K562 (cell line): ENCODE measurements at regions not wholly inside any gene's neighbourhood (a gene's known extent, or its start where the extent isn't known, plus 50 kb on each side); places are given as distances from the start of the nearest gene placed in this dataset.

Experiments
- ATAC-seq: fragments of 200-7000 bp; cut with Tn5 transposase; 3 replicates; pipeline ENCODE4 v1.9.1; 2020; ENCODE audit warnings: moderate library complexity
- BruUV-seq: library from RNA; stranded (reverse); fragments of 400-500 nt; replicated peaks from 2 replicates; lab custom pipeline; 2021; lab: Mats Ljungman, UMichigan
- CTCF ChIA-PET: fragments of 300-600 bp; formaldehyde crosslinking; extraction: SDS; loops from one replicate; lab custom pipeline; 2021; ENCODE audit warnings: low intra/inter-chr PET ratio; lab: Yijun Ruan, JAX
- POLR2A ChIA-PET: fragments of 300-600, 350-650 bp; sonication (Branson Sonifier 250); formaldehyde crosslinking; extraction: SDS; loops from one replicate; lab custom pipeline; 2021; ENCODE audit warnings: antibody characterized with exemption, inconsistent platforms; lab: Yijun Ruan, JAX
- DNase-seq, 4 experiments: peaks; one replicate each; pipeline versions ENCODE4 v3.0.0 to v3.0.0-alpha.2; 2011 to 2018; ENCODE audit warnings: low spot score in 3 of 4, mixed read lengths in 3 of 4; ENCODE audit errors: extremely low read depth in 1 of 4
- FAIRE-seq: peaks from 2 replicates; lab custom pipeline; 2011; peaks lifted over from hg19 to GRCh38; lab: Jason Lieb, UNC
- H2AFZ ChIP-seq: 2 replicates; pipeline ENCODE4 v1.6.0; 2011; ENCODE audit warnings: low read depth, low read length, control low read depth, inconsistent platforms
- H3K27ac ChIP-seq: fragments of 200-600 bp; 3 replicates; pipeline ENCODE4 v1.8.0; 2011; ENCODE audit warnings: low read depth, mild to moderate bottlenecking, control low read depth, inconsistent platforms, low read length, moderate library complexity, mixed read lengths; ENCODE audit errors: extremely low read depth
- H3K27me3 ChIP-seq, 2 experiments: fragments of 300-600 bp in 1 of 2; 2 replicates in 1 of 2; 3 replicates in 1 of 2; pipeline versions ENCODE4 v1.6.0 to v1.8.0; 2011; ENCODE audit warnings: inconsistent platforms in 2 of 2, low read length in 2 of 2, mild to moderate bottlenecking in 1 of 2, mixed read lengths in 1 of 2, moderate library complexity in 1 of 2; ENCODE audit not compliant: control insufficient read depth in 2 of 2, insufficient read depth in 2 of 2
- H3K36me3 ChIP-seq: fragments of 300-600 bp; 3 replicates; pipeline ENCODE4 v1.8.0; 2011; ENCODE audit warnings: mild to moderate bottlenecking, low read length, inconsistent platforms; ENCODE audit not compliant: control insufficient read depth, insufficient read depth
- H3K4me1 ChIP-seq, 2 experiments: fragments of 200-600 bp in 1 of 2; replicated peaks in 1 of 2; 2 replicates in 1 of 2; 3 replicates in 1 of 2; pipeline versions ENCODE4 v1.5.1 to v1.8.0; 2011; ENCODE audit warnings: inconsistent platforms in 2 of 2, low read length in 2 of 2, mild to moderate bottlenecking in 1 of 2, mixed read lengths in 1 of 2, moderate library complexity in 1 of 2; ENCODE audit not compliant: control insufficient read depth in 2 of 2, insufficient read depth in 2 of 2
- H3K4me2 ChIP-seq: 2 replicates; pipeline ENCODE4 v1.6.1; 2011; ENCODE audit warnings: low read length, control low read depth, inconsistent platforms, mixed read lengths; ENCODE audit not compliant: insufficient read depth
- H3K4me3 ChIP-seq: fragments of 200-600 bp; sonication (generic), shearing (Covaris generic); 2 replicates; pipeline ENCODE4 v1.5.1; 2016; ENCODE audit warnings: control low read depth, inconsistent platforms
- H3K79me2 ChIP-seq: fragments of 200-600 bp; 3 replicates; pipeline ENCODE4 v1.8.0; 2011; ENCODE audit warnings: low read length, inconsistent platforms; ENCODE audit not compliant: control insufficient read depth, insufficient read depth
- H3K9ac ChIP-seq, 2 experiments: 2 replicates each; pipeline versions ENCODE4 v1.6.0 to v1.6.1; 2011; ENCODE audit warnings: low read depth in 2 of 2, low read length in 2 of 2, control low read depth in 1 of 2, inconsistent platforms in 1 of 2, mild to moderate bottlenecking in 1 of 2, mixed read lengths in 1 of 2; ENCODE audit not compliant: insufficient read depth in 1 of 2
- H3K9me1 ChIP-seq: one replicate; pipeline ENCODE4 v1.6.0; 2011; ENCODE audit warnings: inconsistent platforms, mild to moderate bottlenecking, low read length, moderate library complexity; ENCODE audit not compliant: control insufficient read depth, insufficient read depth
- H3K9me3 ChIP-seq: replicated peaks from 2 replicates; pipeline ENCODE4 v1.5.1; 2011; ENCODE audit warnings: low read depth, low read length, inconsistent platforms; ENCODE audit not compliant: control insufficient read depth, insufficient read depth
- H4K20me1 ChIP-seq: replicated peaks from 2 replicates; pipeline ENCODE4 v1.6.1; 2011; ENCODE audit warnings: low read length, inconsistent platforms, mixed read lengths; ENCODE audit not compliant: control insufficient read depth, insufficient read depth
- AFF1 ChIP-seq, 2 experiments: fragments of 450-650 bp; IDR thresholded peaks; 2 replicates each; pipeline ENCODE4 v1.6.1; 2018; ENCODE audit warnings: mild to moderate bottlenecking in 2 of 2, low read depth in 1 of 2; ENCODE audit not compliant: partially characterized antibody in 2 of 2
- ATF6 ChIP-seq: sonication (generic); formaldehyde crosslinking; IDR thresholded peaks from 2 replicates; pipeline ENCODE4 v1.4.0; 2020; ENCODE audit warnings: mild to moderate bottlenecking, missing genetic modification reagents
- GMEB1 ChIP-seq: fragments of 250-450 bp; sonication (Bioruptor Pico); IDR thresholded peaks from 2 replicates; pipeline ENCODE4 v1.4.0; 2020; ENCODE audit warnings: mild to moderate bottlenecking
- GTF2B ChIP-seq: IDR thresholded peaks from 2 replicates; pipeline ENCODE4 v1.6.1; 2011; ENCODE audit not compliant: insufficient read length; ENCODE audit errors: extremely low read depth
- HIVEP1 ChIP-seq: fragments of 250-450 bp; sonication (Bioruptor Pico); IDR thresholded peaks from 2 replicates; pipeline ENCODE4 v1.4.0; 2020; ENCODE audit warnings: mild to moderate bottlenecking
- HMBOX1 ChIP-seq: sonication (generic); IDR thresholded peaks from 2 replicates; pipeline ENCODE4 v1.6.1; 2016
- MED1 ChIP-seq: sonication (generic); formaldehyde crosslinking; IDR thresholded peaks from 2 replicates; pipeline ENCODE4 v1.8.1; 2023; ENCODE audit warnings: missing genetic modification reagents, borderline replicate concordance
- PHB2 ChIP-seq: fragments of 450-650 bp; IDR thresholded peaks from 2 replicates; pipeline ENCODE4 v1.6.1; 2017; ENCODE audit warnings: low read depth
- RBM17 ChIP-seq: fragments of 200-400 bp; formaldehyde crosslinking; IDR thresholded peaks from 2 replicates; pipeline ENCODE4 v1.6.1; 2017; ENCODE audit warnings: low read depth, mild to moderate bottlenecking, low read length, borderline replicate concordance
- SAFB ChIP-seq: fragments of 200-400 bp; formaldehyde crosslinking; IDR thresholded peaks from 2 replicates; pipeline ENCODE4 v1.6.1; 2017; ENCODE audit warnings: low read depth, low read length, borderline replicate concordance
- TCF7 ChIP-seq: sonication (generic); IDR thresholded peaks from 2 replicates; pipeline ENCODE4 v1.6.1; 2016; ENCODE audit warnings: antibody characterized with exemption, borderline replicate concordance
- ZNF124 ChIP-seq: sonication (generic); formaldehyde crosslinking; IDR thresholded peaks from 2 replicates; pipeline ENCODE4 v1.8.1; 2022; ENCODE audit warnings: missing genetic modification reagents
- ZNF232 ChIP-seq: sonication (generic); formaldehyde crosslinking; IDR thresholded peaks from 2 replicates; pipeline ENCODE4 v1.8.0; 2022; ENCODE audit warnings: mild to moderate bottlenecking, missing genetic modification reagents
- ZNF316 ChIP-seq: fragments of 450-650 bp; IDR thresholded peaks from 2 replicates; pipeline ENCODE4 v1.6.1; 2016
- ZNF707 ChIP-seq: fragments of 250-450 bp; sonication (Bioruptor Pico); conservative IDR thresholded peaks from 2 replicates; pipeline ENCODE4 v1.8.0; 2022; ENCODE audit warnings: inconsistent platforms, mild to moderate bottlenecking, moderate library complexity
- WGBS: fragments of 100-300 bp; shearing (Covaris generic); methylation state at CpG from one replicate; pipeline ENCODE4 v1.1.6; 2016; ENCODE audit warnings: low coverage, mixed read lengths; ENCODE audit not compliant: insufficient coverage; ENCODE audit errors: missing lambda C conversion rate; 5-methylcytosine and 5-hydroxymethylcytosine counted together
- in situ Hi-C: fragments of 300-500 bp; cut with MboI; formaldehyde crosslinking; loops from 4 replicates; pipeline ENCODE4 v1.15.0; 2018; ENCODE audit warnings: inconsistent platforms, mixed read lengths
- intact Hi-C: fragments of 100-400 bp; cut with micrococcal nuclease; formaldehyde crosslinking; loops from 2 replicates; pipeline ENCODE4 v1.14.2; 2022

GRCh38 chr7:46127814-46128213, 206.7 kb upstream of the IGFBP3 start:
- Histone ChIP-seq H3K9me1 (no peaks in the 10 kb centered on the region), H3K9me3 (peaks cover 3% of the 10 kb centered on the region; the same call in 1 of the 2 replicates), H3K9ac (no peak overlapping the region), H2AFZ (no peak overlapping the region), H3K27ac (no peak overlapping the region), H4K20me1 (no peaks in the 10 kb centered on the region), H3K4me3 (no peak overlapping the region), H3K36me3 (no peaks in the 10 kb centered on the region), H3K27me3 (no peaks in the 10 kb centered on the region), H3K79me2 (no peaks in the 10 kb centered on the region), H3K4me1 (no peaks in the 10 kb centered on the region), H3K4me2 (no peak overlapping the region)
- no TSS peak for BruUV-seq
- in situ Hi-C loops = no loop called here
- intact Hi-C loops = no loop called here
- ChIA-PET CTCF (no interaction called here), POLR2A (no interaction called here)
- ATAC-seq = no peak
- FAIRE-seq = no peak
- no peak for DNase-seq
- whole genome bisulfite sequencing = 0% methylated on average over 2 of the region's 2 CpGs
- TF ChIP-seq GMEB1 (CRISPR knock-in tag) = no peak
- no peak for TF ChIP-seq GTF2B
- TF ChIP-seq MED1 = no peak
- no peak for TF ChIP-seq TCF7
- no peak for TF ChIP-seq ZNF707 (CRISPR knock-in tag)
- no peak for TF ChIP-seq ZNF316
- TF ChIP-seq HMBOX1 = no peak
- TF ChIP-seq SAFB = no peak
- TF ChIP-seq RBM17 = no peak
- no peak for TF ChIP-seq ATF6 (CRISPR knock-in tag)
- TF ChIP-seq AFF1 (IDR thresholded peaks at IDR 0.05; ENCODE audit: low read depth in 1 of 2, partially characterized antibody in 2 of 2) = no peak
- no peak for TF ChIP-seq PHB2
- no peak for TF ChIP-seq HIVEP1 (CRISPR knock-in tag)
- TF ChIP-seq ZNF124 (CRISPR knock-in tag) = no peak
- no peak for TF ChIP-seq ZNF232
